CD4-positive, alpha-beta T cell treated with Interleukin-17A for 4 hours (primary cell): ENCODE measurements at regions not wholly inside any gene's neighbourhood (a gene's known extent, or its start where the extent isn't known, plus 50 kb on each side); places are given as distances from the start of the nearest gene placed in this dataset.
"Not testable (repeated sequence)": the region's sequence is repeated elsewhere in the genome, so short reads cannot be mapped to it uniquely, and the experiment has no call there.

Source experiments
- DNase-seq: peaks from one replicate; pipeline ENCODE4 v3.0.0-alpha.2; 2020; ENCODE audit warnings: mixed read lengths

GRCh38 chr18:73407506-73407905 is 539.7 kb upstream of the NETO1 start:
- DNase-seq: no peak

DNA sequence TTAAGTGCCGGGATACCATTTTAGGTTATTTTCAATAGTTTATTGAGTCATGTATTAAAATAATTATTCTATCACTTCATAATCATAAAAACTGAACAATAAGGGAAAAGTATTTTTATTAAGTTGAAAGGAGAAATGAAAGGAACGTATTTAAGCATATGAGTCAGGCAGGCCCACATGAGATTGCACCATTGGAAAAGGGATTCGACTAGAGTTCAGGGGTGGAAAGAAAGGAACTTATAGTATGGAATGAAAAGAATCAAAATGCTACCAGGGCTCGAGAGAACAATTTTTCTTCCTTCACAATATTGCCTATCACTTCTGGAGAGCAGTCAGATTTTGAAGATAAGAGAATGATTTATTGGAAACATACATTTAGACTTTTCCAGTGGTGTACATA is 516.5 kb upstream of the NETO1 start:
- no peak for DNase-seq

DNA sequence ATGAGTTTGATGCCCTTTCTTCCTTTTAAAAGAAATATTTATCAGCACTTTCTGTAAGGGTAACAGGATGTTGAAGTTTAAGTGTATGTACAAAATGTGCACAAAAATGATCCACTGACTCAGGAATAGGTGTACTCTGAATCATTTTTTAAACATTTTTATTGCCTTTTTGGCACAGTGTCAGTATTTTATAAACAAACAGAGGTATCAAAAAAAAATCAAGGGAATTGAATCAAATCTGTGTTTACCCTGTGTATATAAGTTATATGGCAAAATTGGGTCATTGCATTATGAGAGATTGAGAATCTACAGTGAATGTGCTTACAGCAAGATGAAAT is 513.9 kb upstream of the NETO1 start:
- DNase-seq: no peak

- no peak for DNase-seq
Measured at GRCh38 chr18:73381016-73381698, 513.4 kb upstream of the NETO1 start.

DNA sequence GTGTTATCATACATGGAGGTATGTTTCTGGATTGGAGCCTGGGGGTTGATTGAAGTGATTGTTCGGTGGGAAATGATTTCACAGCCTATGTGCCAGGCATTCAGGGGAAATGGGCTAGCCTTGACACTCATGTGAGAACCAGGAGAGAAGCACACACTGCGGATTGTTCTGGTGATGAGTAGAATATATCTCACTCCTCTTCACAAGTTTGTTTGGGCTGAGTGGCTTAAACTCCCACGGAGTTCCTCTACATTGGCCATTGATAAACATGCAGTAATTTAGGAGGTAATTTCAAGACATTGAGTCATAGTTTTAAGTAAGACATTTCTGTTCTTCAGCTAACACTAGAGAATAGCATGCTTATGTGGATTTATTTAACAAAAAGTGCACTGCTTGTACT is 498.9 kb upstream of the NETO1 start:
- DNase-seq: no peak

GRCh38 chr18:73365018-73365417 is 497.2 kb upstream of the NETO1 start:
- no peak for DNase-seq

- no peak for DNase-seq
Measured at GRCh38 chr18:73355121-73355520, 487.3 kb upstream of the NETO1 start.

- no peak for DNase-seq
Measured at GRCh38 chr18:73352546-73352945, 484.8 kb upstream of the NETO1 start.

DNA sequence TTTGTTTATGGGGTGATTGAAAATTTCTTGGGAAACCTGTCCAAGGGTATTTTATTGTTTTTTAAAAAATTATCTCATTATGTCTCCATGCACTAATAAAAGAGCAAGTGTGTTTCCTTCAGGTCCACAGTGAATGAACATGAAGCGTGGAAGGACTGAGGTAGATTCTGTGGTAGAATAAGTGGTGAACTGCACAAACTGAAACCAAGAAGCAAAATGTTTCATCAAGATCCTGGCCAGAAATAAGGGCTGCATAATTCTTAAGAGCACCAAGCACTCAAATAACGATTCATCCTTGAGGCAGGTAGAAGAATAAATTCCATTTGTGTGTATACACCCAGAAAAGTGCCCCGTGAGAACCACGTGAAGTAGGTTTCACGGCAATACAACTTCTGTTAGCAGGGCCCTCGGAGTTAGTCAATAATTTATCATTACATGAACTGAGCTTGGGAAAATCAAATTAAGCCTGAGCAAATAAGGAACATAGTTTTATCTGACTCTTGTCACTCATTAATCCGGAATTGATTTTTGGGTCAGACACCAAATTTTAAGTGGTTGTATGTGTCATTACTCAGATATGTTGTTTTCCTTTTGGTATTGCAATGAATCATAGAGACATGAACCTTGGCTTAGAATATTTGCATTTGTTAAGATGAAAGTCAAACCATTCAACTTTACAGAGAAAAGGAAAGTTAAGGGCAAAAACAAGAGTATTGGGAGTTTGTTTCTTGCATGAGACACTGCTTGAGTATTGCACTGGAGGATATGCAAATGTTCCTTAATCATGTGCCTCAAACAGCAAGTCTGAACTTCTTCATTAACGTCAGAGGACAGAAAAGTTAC is 472.6 kb upstream of the NETO1 start:
- DNase-seq: no peak

GRCh38 chr18:73331212-73331772 is 463.5 kb upstream of the NETO1 start:
- no peak for DNase-seq

- not testable (repeated sequence) for DNase-seq
Measured at GRCh38 chr18:73330106-73330505, 462.3 kb upstream of the NETO1 start.

GRCh38 chr18:73324187-73324831 is 456.5 kb upstream of the NETO1 start:
- DNase-seq: not testable (repeated sequence)

DNA sequence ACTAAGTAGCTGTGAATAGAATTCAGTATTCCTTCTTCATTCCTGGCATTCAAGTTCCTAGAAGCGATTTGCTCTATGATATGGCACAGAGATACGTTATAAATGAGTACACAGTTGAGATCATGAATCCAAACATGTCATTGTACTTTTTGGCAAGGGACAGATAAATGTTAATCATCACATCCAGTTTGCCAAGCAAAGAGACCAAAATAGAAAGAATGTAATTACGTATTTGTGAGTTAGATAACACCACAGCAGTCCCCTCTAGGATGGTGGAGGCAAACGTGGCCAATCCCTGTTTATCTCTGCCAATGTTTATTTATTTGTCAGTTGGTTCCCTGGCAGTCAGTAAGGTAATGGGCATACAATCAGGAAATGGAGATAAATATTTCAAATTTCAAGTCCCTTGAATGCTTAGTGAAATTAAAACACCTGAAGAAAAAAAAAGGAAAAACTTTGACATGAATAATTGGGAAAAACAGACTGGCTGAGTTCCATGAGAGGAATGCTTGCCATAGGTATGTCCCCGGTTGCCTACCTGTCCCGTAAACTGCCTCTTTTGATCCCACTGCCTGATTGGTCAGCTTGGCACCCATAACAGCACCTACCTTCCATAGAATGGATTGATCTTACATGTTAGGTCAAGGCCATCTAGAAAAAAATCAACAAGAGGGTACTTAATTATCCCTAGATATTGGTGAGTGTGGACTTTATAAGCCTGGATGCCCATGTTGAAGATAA is 451.1 kb upstream of the NETO1 start:
- DNase-seq: no peak

DNA sequence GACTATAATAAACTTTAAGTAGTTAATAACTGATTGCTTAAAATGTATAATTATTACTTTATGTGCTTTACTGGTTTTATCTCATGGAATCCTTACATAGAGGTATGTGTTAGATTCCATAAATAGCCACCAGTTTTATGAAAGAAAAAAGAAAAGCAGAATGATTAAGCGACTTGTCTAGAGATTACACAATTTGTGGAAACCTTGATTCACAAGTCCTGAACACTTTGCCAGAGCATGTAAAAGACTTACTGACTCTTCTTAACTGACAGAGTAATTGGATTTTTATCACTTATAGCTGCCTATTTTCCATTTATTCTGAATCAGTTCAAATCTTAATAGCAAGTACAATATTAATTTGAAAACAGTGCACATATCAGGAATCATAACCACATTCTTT is 448.7 kb upstream of the NETO1 start:
- no peak for DNase-seq

DNA sequence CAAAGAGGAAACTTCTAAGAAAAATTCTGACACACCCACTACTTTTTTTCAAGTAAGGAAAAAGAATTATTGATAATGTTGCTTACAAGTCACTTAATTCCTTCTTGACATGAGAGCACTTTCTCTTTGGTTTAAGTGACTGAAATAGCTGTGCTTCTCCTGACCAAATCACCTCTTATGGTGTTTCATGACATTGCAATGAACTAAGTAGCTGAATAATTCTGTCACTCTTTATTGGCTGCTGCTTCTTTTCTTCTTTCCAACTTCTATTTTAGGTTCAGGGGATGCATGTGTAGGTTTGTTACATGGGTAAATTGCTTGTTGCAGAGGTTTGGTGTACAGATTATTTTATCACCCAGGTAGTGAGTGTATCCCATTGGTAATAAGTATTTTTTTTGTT is 447.6 kb upstream of the NETO1 start:
- no peak for DNase-seq

- no peak for DNase-seq
Measured at GRCh38 chr18:73313476-73313875, 445.7 kb upstream of the NETO1 start.

DNA sequence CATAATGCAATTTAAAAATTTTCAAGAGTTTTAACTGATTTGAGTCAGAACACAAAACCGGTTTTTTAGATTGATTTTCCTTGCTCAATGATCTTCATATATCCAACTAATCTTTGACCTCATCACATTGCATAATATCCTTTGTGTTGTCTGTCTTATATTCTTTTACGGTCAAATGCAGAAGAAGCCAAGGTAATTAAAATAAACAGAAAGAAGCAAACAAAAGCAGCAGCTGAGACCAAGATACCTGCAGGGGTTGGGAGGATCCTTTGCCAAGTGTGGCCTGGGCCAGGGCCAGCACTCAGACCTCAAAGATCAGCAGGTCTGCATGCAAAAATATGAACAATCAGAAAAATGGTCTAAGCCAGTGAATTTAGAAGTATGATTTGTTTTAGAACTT is 428.9 kb upstream of the NETO1 start:
- no peak for DNase-seq

GRCh38 chr18:73292156-73292555 is 424.4 kb upstream of the NETO1 start:
- no peak for DNase-seq

DNA sequence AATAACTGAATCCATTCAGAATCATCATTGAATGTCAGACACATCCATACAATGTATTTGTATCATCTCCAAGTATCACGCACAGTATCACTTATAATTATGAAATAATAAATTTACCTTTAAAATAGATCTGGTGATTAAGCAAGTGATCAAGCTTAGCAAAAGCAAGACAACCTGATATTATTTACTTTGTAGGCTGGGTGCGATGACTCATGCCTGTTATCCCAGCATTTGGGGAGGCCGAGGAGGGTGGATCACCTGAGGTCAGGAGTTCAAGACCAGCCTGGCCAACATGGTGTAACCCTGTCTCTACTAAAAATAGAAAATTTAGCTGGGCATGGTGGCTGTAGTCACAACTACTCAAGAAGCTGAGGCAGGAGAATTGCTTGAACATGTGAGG is 421.0 kb upstream of the NETO1 start:
- no peak for DNase-seq

GRCh38 chr18:73286584-73286983 is 418.8 kb upstream of the NETO1 start:
- DNase-seq: no peak

DNA sequence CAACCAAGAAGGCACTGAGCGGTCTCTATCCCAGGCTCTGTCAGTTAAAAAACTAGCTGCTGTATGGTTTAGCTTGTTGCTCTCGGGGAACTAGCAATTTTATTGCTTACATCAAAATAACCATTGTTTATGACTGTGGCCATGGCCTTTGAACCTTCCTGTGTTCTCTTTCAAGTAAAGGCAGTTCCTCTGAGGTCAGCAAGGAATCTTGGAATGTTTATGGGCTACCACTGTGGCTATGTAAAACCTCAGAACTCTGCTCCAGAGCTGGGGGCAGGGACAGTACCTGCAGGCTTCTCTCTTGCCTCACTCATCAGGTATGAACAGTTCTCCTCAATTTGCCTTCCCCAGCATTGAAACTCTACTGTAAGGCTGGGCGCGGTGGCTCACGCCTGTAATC is 416.0 kb upstream of the NETO1 start:
- no peak for DNase-seq

GRCh38 chr18:73283032-73283431 is 415.2 kb upstream of the NETO1 start:
- DNase-seq: no peak

DNA sequence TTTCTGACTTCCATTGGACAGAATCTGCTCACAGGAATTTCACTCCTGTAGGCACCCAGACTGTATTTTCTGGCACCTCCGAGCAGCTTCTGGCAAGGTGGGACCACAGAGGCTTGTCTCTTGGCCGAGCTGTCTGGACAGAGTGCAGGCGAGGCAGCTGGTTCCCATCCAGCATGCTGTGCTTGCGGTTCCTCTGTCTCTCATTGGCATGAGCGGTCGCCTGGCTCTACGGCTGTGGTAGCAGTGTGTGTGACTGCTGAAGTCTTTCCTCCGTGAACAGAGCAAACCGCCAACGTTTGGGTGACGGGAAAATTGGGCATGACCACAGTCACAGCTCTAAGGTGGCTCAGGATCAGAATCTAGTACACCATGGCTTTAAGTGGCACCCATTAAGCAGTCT is 411.7 kb upstream of the NETO1 start:
- no peak for DNase-seq
